ENCODE measurements at regions not wholly inside any gene's neighbourhood (a gene's known extent, or its start where the extent isn't known, plus 50 kb on each side); places are given as distances from the start of the nearest gene placed in this dataset.

- H3K4me1 ChIP-seq, result no peaks in the 10 kb centered on the region
- H3K27ac ChIP-seq, result no peak overlapping the region
- H3K27me3 ChIP-seq, result no peaks in the 10 kb centered on the region
- H3K4me3 ChIP-seq, result no peak overlapping the region
- no peaks in the 10 kb centered on the region for H3K36me3 ChIP-seq
- TF ChIP-seq CTCF (IDR thresholded peaks at IDR 0.05) (no peak), POLR2A (IDR thresholded peaks at IDR 0.05) (no peak), POLR2AphosphoS5 (IDR thresholded peaks at IDR 0.05) (no peak), EP300 (IDR thresholded peaks at IDR 0.05) (no peak)
- DNase-seq, result no peak
- H3K9me3 ChIP-seq, result no peaks in the 10 kb centered on the region
- intact Hi-C loops (cut with DNase I), result no loop called here
- WGBS, 2 donors, result 91 to 92% methylated on average over 2 of the region's 2 CpGs
Observed at GRCh38 chr13:48851707-48852106, 124.0 kb upstream of the FNDC3A start.

GRCh38 chr13:48852911-48853727 lies 122.6 kb upstream of the FNDC3A start:
- Histone ChIP-seq H3K4me3 (no peak overlapping the region), H3K9me3 (no peaks in the 10 kb centered on the region), H3K27ac (no peak overlapping the region), H3K27me3 (no peaks in the 10 kb centered on the region), H3K36me3 (no peaks in the 10 kb centered on the region), H3K4me1 (no peaks in the 10 kb centered on the region)
- intact Hi-C loops (cut with DNase I), result no loop called here
- 82% methylated on average over 8 of the region's 8 CpGs for WGBS, 2 donors
- DNase-seq, result no peak
- TF ChIP-seq EP300 (IDR thresholded peaks at IDR 0.05) (no peak), POLR2AphosphoS5 (IDR thresholded peaks at IDR 0.05) (no peak), POLR2A (IDR thresholded peaks at IDR 0.05) (no peak), CTCF (IDR thresholded peaks at IDR 0.05) (no peak)

GRCh38 chr13:48853728-48854102 lies 122.0 kb upstream of the FNDC3A start:
- 62 to 75% methylated on average over 5 of the region's 5 CpGs for WGBS, 2 donors
- TF ChIP-seq EP300 (IDR thresholded peaks at IDR 0.05) (no peak), POLR2A (IDR thresholded peaks at IDR 0.05) (no peak), POLR2AphosphoS5 (IDR thresholded peaks at IDR 0.05) (no peak), CTCF (IDR thresholded peaks at IDR 0.05) (no peak)
- no peak for DNase-seq
- Histone ChIP-seq H3K27me3 (no peaks in the 10 kb centered on the region), H3K27ac (no peak overlapping the region), H3K36me3 (no peaks in the 10 kb centered on the region), H3K4me1 (no peaks in the 10 kb centered on the region), H3K4me3 (no peak overlapping the region), H3K9me3 (no peaks in the 10 kb centered on the region)
- intact Hi-C loops (cut with DNase I), result no loop called here

- intact Hi-C loops (cut with DNase I), result no loop called here
- Histone ChIP-seq H3K4me1 (no peaks in the 10 kb centered on the region), H3K27ac (no peak overlapping the region), H3K9me3 (no peaks in the 10 kb centered on the region), H3K4me3 (no peak overlapping the region), H3K27me3 (no peaks in the 10 kb centered on the region), H3K36me3 (no peaks in the 10 kb centered on the region)
- no peak for TF ChIP-seq POLR2A (IDR thresholded peaks at IDR 0.05)
- TF ChIP-seq EP300 (IDR thresholded peaks at IDR 0.05), result no peak
- no peak for TF ChIP-seq CTCF (IDR thresholded peaks at IDR 0.05)
- no peak for TF ChIP-seq POLR2AphosphoS5 (IDR thresholded peaks at IDR 0.05)
- no peak for DNase-seq
- 87 to 96% methylated on average over 4 of the region's 4 CpGs for WGBS, 2 donors
Observed at GRCh38 chr13:48857576-48857975, 118.1 kb upstream of the FNDC3A start.

Measured in sigmoid colon (tissue), 6 donors.